Breast epithelium (tissue), 4 donors: ENCODE measurements at regions not wholly inside any gene's neighbourhood (a gene's known extent, or its start where the extent isn't known, plus 50 kb on each side); places are given as distances from the start of the nearest gene placed in this dataset.

Experiments used
- DNase-seq, 2 donors: peaks; one replicate each; pipeline ENCODE4 v3.0.0-alpha.2; 2019; ENCODE audit warnings: low spot score in 2 of 2
- H3K27ac ChIP-seq, 2 donors: fragments of 200-600 bp; sonication (generic) in 1 of 2; one replicate each; pipeline ENCODE4 v1.5.1; 2016 to 2019; ENCODE audit warnings: mild to moderate bottlenecking in 1 of 2
- H3K27me3 ChIP-seq, 2 donors: fragments of 200-600 bp; sonication (generic) in 1 of 2; one replicate each; pipeline versions ENCODE4 v1.5.1 to v1.6.0; 2017 to 2019; ENCODE audit warnings: control low read depth in 1 of 2, mild to moderate bottlenecking in 1 of 2
- H3K36me3 ChIP-seq: fragments of 200-600 bp; one replicate; pipeline ENCODE4 v1.5.1; 2019
- H3K4me1 ChIP-seq, 2 donors: fragments of 200-600 bp; sonication (generic); one replicate each; pipeline ENCODE4 v1.5.1; 2016 to 2019; ENCODE audit warnings: control low read depth in 1 of 2
- H3K4me3 ChIP-seq, 3 donors: fragments of 200-600 bp; sonication (generic); 1 replicate in 2 of 3; 2 replicates in 1 of 3; pipeline ENCODE4 v1.5.1; 2016 to 2019; ENCODE audit warnings: mild to moderate bottlenecking in 3 of 3, moderate library complexity in 2 of 3
- H3K9me3 ChIP-seq, 2 donors: fragments of 200-600 bp; sonication (generic) in 1 of 2; one replicate each; pipeline ENCODE4 v1.5.1; 2016 to 2019; ENCODE audit warnings: control low read depth in 1 of 2
- POLR2A ChIP-seq: fragments of 450-650 bp; IDR thresholded peaks from one replicate; pipeline ENCODE4 v1.6.1; 2016; ENCODE audit warnings: antibody characterized with exemption, mild to moderate bottlenecking, moderate library complexity
- POLR2AphosphoS5 ChIP-seq, 3 donors: sonication (generic); formaldehyde crosslinking; IDR thresholded peaks; one replicate each; pipeline ENCODE4 v1.6.1; 2017; ENCODE audit warnings: antibody characterized with exemption in 3 of 3
- intact Hi-C: fragments of 100-400 bp; cut with DNase I; formaldehyde crosslinking; loops from one replicate; pipeline ENCODE4 v1.15.1; 2023; ENCODE audit warnings: low total_unique reads
- TF ChIP-seq, protein P1 (sequence below), 3 donors: fragments of 450-650 bp; IDR thresholded peaks; one replicate each; pipeline ENCODE4 v1.5.1; 2016 to 2017; ENCODE audit warnings: antibody characterized with exemption in 3 of 3, mild to moderate bottlenecking in 3 of 3, moderate library complexity in 3 of 3

DNA sequence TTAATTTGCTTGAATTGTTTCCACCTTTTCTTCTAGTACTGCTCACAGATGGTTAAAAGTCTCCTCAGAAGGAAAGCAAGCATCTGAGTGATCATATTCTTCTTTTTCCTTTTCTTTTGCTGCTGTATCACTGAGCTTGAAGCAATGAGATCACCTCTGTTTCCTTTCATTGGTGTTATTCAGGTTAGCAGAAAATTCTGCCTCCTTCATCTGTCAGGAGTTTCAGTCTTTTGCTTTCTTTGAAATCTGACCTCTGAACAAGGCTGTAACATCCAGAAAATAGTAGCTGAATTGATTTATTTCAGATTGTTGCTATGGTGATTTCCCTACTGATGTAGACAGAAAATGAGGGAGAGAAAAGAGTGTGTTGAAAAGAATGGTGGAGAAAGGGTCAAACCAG, 343.0 kb downstream of the MFSD1 start:
- no peaks in the 10 kb centered on the region for H3K4me1 ChIP-seq
- H3K4me3 ChIP-seq = no peak overlapping the region
- intact Hi-C loops = no loop called here
- H3K36me3 ChIP-seq = no peaks in the 10 kb centered on the region
- H3K27me3 ChIP-seq = no peaks in the 10 kb centered on the region
- H3K9me3 ChIP-seq = no peaks in the 10 kb centered on the region
- H3K27ac ChIP-seq = no peak overlapping the region
- TF ChIP-seq POLR2AphosphoS5 (IDR thresholded peaks at IDR 0.05) (no peak), POLR2A (no peak)
- TF ChIP-seq, protein P1, sequence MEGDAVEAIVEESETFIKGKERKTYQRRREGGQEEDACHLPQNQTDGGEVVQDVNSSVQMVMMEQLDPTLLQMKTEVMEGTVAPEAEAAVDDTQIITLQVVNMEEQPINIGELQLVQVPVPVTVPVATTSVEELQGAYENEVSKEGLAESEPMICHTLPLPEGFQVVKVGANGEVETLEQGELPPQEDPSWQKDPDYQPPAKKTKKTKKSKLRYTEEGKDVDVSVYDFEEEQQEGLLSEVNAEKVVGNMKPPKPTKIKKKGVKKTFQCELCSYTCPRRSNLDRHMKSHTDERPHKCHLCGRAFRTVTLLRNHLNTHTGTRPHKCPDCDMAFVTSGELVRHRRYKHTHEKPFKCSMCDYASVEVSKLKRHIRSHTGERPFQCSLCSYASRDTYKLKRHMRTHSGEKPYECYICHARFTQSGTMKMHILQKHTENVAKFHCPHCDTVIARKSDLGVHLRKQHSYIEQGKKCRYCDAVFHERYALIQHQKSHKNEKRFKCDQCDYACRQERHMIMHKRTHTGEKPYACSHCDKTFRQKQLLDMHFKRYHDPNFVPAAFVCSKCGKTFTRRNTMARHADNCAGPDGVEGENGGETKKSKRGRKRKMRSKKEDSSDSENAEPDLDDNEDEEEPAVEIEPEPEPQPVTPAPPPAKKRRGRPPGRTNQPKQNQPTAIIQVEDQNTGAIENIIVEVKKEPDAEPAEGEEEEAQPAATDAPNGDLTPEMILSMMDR (IDR thresholded peaks at IDR 0.05) = no peak
- no peak for DNase-seq

GRCh38 chr3:159146392-159146791, 344.5 kb downstream of the MFSD1 start:
- H3K4me3 ChIP-seq = no peak overlapping the region
- H3K4me1 ChIP-seq = no peaks in the 10 kb centered on the region
- no peaks in the 10 kb centered on the region for H3K9me3 ChIP-seq
- TF ChIP-seq POLR2A (no peak), POLR2AphosphoS5 (IDR thresholded peaks at IDR 0.05) (no peak)
- TF ChIP-seq, protein P1 (IDR thresholded peaks at IDR 0.05) = no peak
- intact Hi-C loops = no loop called here
- no peak for DNase-seq
- H3K36me3 ChIP-seq = no peaks in the 10 kb centered on the region
- no peak overlapping the region for H3K27ac ChIP-seq
- no peaks in the 10 kb centered on the region for H3K27me3 ChIP-seq

DNA sequence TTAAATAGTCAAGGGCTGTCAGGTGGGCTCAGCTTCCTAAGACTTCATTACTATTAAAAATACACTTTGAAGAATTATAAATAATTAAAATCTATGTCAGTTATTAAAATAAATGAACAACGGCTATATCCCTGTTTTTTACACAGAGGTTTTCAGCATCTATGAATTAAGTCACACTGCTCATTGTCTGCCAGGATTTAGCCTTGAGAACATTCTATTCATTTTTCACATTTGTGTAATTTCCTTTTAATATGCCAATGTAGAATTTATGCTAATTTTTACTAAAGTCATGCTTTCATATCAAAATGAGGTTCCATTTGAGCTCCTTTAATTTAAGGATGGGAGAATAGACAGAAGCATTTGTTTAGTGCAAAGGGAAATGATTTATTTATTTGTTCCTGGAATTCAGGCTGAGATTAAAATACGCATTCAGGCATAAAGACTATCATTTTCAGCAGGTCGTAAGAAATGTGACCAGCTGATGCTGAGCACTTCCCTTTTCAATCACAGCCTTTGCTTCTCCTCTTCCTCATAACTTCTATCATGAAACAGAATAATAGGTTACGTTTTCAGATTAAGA, 345.1 kb downstream of the MFSD1 start:
- H3K9me3 ChIP-seq = no peaks in the 10 kb centered on the region
- no peaks in the 10 kb centered on the region for H3K4me1 ChIP-seq
- H3K36me3 ChIP-seq = no peaks in the 10 kb centered on the region
- H3K27me3 ChIP-seq = no peaks in the 10 kb centered on the region
- no peak overlapping the region for H3K27ac ChIP-seq
- intact Hi-C loops = no loop called here
- H3K4me3 ChIP-seq = no peak overlapping the region
- no peak for DNase-seq
- no peak for TF ChIP-seq POLR2AphosphoS5 (IDR thresholded peaks at IDR 0.05)
- TF ChIP-seq, protein P1 (IDR thresholded peaks at IDR 0.05) = no peak
- no peak for TF ChIP-seq POLR2A

GRCh38 chr3:159147813-159148212, 346.0 kb downstream of the MFSD1 start:
- Histone ChIP-seq H3K27ac (no peak overlapping the region), H3K36me3 (no peaks in the 10 kb centered on the region), H3K4me1 (no peaks in the 10 kb centered on the region), H3K4me3 (no peak overlapping the region), H3K9me3 (no peaks in the 10 kb centered on the region), H3K27me3 (no peaks in the 10 kb centered on the region)
- TF ChIP-seq POLR2A (no peak), POLR2AphosphoS5 (IDR thresholded peaks at IDR 0.05) (no peak)
- TF ChIP-seq, protein P1 (IDR thresholded peaks at IDR 0.05) = no peak
- intact Hi-C loops = no loop called here
- no peak for DNase-seq

DNA sequence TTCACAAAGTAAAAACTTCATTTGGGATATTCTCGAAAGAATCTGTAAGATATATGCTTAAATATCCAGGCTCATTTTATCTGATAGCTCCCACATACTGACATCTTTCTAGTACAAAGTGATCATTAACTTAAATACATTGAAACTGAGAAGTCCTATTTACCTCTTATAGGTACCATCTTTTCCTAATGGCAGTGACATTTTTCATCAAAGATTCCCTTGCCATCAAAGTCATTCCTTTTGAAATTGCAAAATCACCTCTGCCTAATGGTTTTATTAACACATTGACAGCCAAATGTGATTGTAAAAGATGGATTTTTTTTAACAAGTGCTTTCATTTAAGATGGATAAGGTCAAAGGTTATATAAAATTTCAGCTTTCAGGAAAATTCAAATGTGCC, 346.6 kb downstream of the MFSD1 start:
- intact Hi-C loops = no loop called here
- no peaks in the 10 kb centered on the region for H3K36me3 ChIP-seq
- H3K27me3 ChIP-seq = no peaks in the 10 kb centered on the region
- no peak overlapping the region for H3K4me3 ChIP-seq
- no peaks in the 10 kb centered on the region for H3K9me3 ChIP-seq
- DNase-seq = no peak
- TF ChIP-seq, protein P1 (IDR thresholded peaks at IDR 0.05) = no peak
- TF ChIP-seq POLR2A (no peak), POLR2AphosphoS5 (IDR thresholded peaks at IDR 0.05) (no peak)
- no peak overlapping the region for H3K27ac ChIP-seq
- H3K4me1 ChIP-seq = no peaks in the 10 kb centered on the region
